ENCODE measurements at regions not wholly inside any gene's neighbourhood (a gene's known extent, or its start where the extent isn't known, plus 50 kb on each side); places are given as distances from the start of the nearest gene placed in this dataset.
"Not testable (repeated sequence)": the region's sequence is repeated elsewhere in the genome, so short reads cannot be mapped to it uniquely, and the experiment has no call there.

- DNase-seq, result no peak
Observed at GRCh38 chr6:834190-834589, 141.3 kb upstream of the EXOC2 start.

GRCh38 chr6:832804-833203 is 139.9 kb upstream of the EXOC2 start:
- not testable (repeated sequence) for DNase-seq

DNA sequence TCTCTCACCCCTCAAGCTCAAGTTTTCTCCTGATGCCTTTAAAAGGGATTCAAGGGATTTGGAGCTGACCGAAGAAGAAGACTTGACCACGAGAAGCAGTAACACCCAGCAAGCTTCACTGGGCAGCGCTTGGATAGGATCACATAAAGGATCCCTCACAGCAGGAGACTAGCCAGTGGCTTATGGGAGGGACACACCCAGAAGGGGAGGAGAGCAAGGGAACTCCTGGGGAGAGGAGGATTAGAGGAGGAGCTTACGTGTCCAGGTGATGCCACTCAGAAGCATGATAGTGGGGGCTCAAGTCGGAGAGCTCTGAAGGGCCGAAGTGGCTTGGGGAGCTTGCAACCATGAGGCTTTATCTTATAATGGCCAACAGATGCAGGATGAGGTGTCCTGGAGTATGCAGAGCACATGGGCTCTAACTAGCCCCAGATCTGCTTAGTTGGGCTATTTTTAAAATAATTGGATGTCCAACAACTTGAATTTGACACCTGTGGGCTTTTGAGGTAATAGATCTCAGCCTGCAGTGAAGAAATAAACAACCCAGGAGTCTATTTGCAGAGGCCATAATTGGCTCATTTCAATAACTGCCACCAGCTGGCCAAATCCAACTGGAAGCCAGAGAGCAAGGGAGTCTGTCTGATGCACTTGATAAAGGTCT is 137.9 kb upstream of the EXOC2 start:
- DNase-seq, result peak; percentile 34 to 40

- DNase-seq, result no peak
Observed at GRCh38 chr6:829656-830055, 136.7 kb upstream of the EXOC2 start.

DNA sequence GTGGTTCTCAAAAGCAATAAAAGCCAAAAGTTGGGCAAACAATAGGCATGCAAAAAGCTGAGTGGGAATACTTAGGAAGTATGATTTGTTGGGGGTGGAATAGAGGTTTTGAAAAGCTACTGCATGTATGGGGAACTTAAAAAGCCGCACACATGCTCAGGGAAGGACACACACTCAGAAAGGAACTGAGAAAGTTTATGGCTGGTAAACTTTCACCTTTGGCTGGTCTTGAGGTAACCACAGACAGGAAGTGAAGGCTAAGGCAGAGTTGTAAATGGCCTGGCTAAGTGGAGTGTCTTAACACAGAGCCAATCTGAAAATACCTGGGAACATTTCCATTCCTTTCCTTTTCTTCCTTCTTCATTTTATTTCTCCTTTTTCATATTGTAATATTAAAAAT is 134.5 kb upstream of the EXOC2 start:
- no peak for DNase-seq

GRCh38 chr6:819122-819521 is 126.2 kb upstream of the EXOC2 start:
- DNase-seq, result no peak

- no peak for DNase-seq
Observed at GRCh38 chr6:818196-818595, 125.3 kb upstream of the EXOC2 start.

DNA sequence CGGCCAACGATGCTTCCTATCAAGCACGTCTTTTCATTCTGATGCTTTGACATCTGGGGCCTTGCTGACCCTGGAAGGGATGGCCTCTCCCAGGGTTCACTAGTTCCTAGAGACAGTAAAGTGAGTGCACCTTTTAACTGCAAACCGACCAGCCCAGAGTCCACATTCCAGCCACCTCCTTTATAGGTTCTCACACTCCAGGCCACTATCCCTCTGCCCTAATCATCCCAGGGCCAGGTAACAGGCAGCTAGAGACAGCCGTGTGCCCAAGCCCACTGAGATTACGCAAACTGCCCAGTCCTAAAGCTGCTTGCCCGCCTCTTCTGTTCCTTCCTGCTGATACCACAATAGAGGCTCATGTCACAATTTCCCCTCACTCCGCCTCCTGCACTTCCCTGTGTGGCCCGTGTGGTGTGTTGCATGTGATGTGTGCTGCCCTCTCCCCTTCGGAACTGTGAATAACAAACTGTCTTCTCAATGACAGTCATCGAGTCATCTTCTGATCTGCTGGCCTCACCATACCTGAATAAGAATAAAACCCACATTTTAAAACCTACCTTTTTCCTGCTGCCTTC is 123.7 kb upstream of the EXOC2 start:
- no peak for DNase-seq

- DNase-seq, result peak in 1 of 2 experiments; percentile 24
Observed at GRCh38 chr6:815348-815738, 122.4 kb upstream of the EXOC2 start.

DNA sequence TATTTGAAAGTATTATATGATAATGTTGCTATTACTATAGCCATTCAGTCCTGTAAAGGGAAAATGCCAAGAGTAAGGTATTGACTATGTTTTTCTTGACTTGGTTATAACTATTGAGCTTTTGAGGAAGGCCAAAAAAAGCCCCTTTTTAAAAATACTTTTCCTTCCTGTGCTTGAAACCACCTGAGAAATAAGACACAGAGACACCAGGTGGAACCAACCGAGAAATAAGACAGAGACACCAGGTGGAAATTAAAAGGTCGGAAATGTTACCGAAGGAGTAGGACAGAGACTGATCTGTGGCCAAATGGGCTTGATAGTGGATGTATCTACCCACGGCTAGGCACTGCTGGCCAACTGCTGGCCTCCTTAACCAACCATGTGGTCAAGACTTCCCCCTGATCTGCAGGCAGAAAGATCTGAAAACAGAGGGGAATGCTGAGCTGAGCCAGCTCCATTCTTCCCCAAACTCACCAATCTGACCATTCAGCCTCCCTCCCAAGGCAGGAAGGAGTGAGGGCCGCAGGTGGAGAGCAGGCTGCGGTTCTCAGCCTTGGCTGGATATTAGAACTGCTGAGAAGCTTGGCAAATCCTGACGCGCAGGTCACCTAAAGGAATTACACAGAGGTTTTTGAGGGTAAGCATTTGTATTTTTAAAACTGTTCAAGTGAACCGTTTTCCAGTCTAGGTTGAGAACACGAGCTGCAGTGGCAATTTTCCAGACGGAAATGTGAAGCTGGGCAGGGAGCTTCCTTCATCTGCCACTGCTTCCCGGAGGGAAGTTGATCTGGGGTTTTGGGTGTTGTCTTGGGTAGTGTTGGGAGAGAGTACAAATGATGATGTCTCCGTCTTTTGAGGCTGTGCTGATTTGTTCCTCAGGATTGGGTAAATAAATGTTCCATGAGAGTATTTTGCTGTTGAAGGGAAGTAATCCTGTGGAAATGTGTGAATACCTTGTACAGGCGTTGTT is 121.7 kb upstream of the EXOC2 start:
- DNase-seq, result no peak

GRCh38 chr6:811831-812230 is 118.9 kb upstream of the EXOC2 start:
- DNase-seq, result no peak

- DNase-seq, result no peak
Observed at GRCh38 chr6:811191-811590, 118.3 kb upstream of the EXOC2 start.

- DNase-seq, result no peak
Observed at GRCh38 chr6:804771-805170, 111.8 kb upstream of the EXOC2 start.

DNA sequence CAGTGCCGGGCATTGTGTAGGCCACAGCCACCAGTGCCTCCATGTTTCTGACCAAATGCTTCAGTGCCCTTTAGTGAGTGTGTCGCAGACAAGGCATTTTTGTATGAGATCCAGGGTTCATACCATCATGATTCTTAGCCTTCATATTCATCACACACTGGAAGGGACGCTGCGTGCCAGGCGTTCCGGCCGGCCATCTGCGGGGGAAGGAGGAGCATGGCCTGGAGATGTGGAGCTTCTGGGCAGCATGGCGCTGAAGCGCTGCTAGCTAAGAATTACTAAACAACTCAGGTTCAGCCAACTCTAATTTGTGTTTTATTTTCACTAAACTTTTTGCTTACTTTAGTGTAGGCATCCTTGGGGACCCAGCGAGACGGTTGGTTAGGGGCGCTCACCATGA is 111.4 kb upstream of the EXOC2 start:
- no peak for DNase-seq

DNA sequence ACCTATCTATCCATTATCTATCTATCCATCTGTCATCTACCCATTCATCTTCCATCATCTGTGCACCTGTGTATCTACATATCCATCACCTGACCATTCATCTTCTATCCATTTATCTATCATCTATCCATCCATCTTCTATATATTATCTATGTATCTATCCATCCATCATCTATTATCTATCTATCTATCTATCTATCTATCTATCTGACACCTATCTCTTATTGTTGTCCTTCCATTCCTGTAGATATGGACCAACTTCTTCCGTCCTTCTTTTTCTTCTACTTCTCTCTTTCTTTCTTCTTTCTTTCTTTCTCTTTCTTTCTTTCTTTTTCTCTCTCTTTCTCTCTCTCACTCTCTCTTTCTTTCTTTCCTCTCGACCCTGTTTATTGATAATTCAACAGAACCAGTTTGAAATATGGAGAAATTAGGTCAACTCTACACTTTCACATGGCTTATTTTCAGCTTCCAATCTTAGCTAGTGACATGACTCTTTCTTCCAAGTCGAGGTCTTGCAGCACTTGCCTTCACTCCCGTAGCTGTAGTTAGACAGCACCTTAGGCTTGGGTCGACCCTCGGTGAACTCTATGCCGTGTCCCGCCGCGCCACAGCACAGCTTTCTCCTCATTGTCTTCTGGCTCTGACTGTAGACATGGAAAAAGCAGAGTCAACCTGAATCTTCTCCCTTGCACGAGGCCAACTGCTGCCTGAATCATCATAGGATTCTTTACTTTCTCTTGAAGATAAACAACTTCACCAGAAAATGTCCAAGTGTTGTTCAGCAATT is 110.4 kb upstream of the EXOC2 start:
- DNase-seq, result no peak

DNA sequence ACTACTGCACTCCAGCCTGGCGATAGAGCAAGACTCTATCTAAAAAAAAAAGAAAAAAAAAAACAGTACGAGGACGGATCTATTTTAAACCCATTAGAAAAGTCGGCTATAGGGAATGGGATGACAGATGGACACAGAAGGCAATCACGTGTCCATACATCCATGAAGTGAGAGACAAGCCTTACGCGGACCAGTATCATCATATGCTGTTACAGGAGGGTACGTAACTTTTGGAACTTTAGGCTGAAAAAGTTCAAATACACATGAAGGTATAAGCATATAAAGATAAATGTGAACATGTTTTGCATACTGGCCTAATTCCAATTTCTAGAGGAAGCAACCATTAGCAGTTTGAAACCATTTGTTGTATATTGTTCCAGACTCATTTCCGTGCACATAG is 109.8 kb upstream of the EXOC2 start:
- no peak for DNase-seq

DNA sequence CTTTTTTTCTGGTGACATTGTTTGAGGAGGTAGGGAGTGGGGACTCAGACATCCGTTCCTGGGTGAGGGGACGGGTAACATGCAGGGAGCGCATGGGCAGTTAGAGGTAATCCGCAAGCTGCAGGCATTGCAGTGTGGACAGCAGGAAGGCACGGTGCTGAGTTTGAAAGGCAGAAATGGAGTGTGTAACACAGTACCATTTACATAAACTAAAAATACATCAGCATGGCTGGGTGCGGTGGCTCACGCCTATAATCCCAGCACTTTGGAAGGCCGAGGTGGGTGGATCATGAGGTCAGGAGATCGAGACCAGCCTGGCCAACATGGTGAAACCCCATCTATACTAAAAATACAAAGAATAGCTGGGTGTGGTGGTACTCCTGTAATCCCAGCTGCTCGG is 109.3 kb upstream of the EXOC2 start:
- not testable (repeated sequence) for DNase-seq

DNA sequence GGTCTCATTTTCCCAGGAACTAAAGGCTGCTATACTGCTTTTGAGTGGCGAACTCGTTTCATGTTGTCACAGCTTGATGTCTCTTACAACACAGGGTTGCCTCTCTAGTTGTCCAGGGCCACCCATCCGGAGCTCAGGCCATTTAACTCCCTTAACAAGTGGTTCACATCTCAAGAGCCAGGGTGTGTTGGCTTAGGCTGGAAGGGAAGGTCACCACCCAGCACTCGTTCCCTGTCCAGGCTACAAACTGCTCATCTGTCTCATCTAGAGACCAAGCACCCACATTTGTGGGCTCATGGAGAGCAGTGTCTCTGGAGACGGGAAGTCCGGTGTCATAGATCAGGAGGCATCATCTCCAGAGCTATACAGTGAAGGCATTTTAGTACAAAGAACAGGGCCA is 106.8 kb upstream of the EXOC2 start:
- no peak for DNase-seq

DNA sequence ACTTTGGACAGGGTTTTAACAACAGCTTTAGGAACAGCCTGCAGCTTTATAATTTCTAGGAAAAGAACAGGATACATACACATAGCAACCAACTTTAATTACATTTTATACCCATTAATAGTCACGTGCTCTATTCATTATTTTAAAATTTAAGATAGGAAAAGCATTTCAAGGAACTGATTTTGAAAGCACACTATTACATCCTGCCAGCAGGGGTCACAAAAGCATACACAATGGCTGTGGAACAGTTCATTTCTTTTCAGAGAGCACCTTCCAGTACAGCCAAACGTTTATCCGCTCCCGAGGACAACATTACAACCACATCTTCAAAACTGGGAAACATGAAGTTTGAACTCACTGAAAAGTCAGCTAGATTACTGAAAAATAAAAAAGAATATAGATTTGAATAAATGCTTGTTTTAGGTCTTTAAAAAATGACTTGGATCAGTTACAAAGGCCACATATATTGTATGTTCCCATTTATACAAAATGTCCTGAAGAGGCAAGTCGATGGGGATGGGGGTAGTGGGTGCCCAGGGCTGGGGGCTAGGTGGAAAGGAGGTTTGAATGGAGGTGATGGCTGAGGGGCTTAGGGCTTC is 104.6 kb upstream of the EXOC2 start:
- peak; percentile 33 to 54 for DNase-seq

DNA sequence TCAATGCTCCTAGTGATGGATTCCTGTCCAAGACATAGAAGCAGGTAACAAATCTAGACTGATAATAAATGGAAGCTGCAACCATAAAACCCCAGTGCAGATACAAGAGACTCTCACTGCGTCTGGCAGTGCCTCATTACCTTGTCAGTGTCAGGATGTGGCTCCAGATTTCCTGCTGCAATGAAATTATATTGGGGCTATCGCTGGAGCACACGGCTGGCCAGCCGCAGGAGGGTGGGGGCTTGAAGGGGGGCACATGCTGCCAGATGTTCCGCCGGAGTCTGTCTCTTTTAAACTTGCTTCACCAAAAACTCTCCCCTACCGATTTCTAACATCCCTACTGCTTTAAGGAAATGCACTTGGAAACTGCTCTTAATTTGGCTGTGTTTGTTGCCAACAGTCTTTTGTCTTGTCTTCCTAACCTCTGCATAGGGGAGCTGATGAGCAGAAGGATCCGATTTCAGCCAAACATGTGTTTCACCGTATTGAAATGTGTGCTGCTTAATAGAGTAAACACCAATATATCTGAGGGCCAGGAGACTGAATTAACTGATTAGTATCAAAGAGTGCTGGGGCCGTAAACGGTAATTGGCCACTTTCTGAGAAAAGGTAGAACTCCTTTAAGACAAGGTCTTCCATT is 102.2 kb upstream of the EXOC2 start:
- DNase-seq, result no peak

DNA sequence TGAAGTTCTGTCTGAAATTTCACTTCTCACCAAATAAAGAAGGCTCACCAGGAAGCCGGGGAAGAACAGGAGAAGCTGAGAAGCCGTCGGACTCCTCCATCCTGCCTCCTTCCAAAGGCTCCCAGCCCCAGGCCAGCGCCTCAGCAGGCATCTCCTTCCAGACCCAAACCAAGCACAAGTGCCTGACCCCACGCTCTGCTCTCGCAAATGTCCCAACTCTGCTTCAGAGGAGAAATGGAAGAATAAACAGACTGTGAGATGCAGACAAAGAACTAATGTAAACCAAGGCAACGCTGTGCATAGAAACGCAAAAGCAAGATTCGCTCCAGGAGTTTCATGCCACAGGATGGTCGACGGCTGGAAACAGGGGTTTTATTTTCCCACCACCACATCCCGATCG is 100.3 kb upstream of the EXOC2 start:
- DNase-seq, result no peak

DNA sequence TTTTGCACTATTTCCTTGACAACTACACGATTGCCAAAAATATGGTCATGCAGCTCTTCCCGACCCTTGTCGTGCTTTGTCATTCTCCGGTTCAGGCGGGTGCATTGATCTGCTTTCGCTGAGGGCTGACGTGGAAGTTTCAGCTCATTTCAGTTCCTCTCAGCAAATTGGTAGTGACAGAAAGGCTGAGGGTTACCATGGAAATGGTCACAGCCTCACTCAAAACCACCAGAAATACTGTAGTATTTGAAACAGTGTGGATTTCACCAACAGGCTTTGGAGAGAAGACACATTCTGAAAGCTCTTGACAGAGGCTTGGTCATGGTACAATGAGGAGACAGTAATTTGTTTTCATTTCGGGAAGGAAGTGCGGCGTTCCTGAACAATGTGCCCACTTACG is 99.7 kb upstream of the EXOC2 start:
- no peak for DNase-seq
